GM21423 (cell line): ENCODE measurements at regions not wholly inside any gene's neighbourhood (a gene's known extent, or its start where the extent isn't known, plus 50 kb on each side); places are given as distances from the start of the nearest gene placed in this dataset.
"Not testable (repeated sequence)": the region's sequence is repeated elsewhere in the genome, so short reads cannot be mapped to it uniquely, and the experiment has no call there.

Source experiments
- ATAC-seq: cut with Tn5 transposase; IDR thresholded peaks from one replicate; pipeline ENCODE4 v1.9.1; 2021; ENCODE audit warnings: mild to moderate bottlenecking, moderate library complexity; ENCODE audit not compliant: unreplicated experiment

DNA sequence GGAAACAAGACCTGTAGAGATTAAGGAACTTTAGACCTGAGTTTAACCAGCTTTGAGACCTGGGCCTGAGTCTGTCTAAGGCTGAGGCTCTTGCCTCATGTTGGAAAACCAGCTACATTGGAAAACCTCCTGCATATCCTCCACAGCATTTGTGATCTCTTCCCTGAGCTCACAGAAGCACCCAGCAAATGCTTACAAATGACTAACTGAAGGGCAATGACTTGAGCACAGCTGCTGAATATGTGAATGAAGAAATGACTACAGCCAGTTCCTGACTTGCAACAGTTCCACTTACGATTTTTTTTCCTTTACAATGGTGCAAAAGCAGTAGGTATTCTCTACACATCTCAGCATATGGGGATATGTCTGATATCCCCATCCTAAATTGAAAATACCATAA, 112.4 kb upstream of the RREB1 start:
- no peak for ATAC-seq

DNA sequence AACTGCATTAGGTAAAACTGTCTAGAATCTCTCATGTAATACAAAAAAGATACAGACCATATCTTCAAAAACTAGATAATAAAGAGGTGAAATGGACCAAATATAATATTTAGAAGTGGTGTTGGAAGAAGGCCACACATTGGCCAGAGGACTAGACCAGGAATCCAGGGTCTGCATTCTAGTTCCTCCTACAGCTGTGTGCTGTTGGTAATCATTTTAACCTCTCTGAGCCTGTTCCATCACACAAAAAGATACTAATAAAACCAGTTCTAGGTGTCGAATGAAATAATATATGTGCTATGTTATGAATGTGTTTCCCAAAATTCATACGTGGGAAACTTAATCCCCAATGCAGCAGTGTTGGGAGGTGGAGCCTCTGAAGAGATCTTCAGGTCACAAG, 111.6 kb upstream of the RREB1 start:
- ATAC-seq: no peak

DNA sequence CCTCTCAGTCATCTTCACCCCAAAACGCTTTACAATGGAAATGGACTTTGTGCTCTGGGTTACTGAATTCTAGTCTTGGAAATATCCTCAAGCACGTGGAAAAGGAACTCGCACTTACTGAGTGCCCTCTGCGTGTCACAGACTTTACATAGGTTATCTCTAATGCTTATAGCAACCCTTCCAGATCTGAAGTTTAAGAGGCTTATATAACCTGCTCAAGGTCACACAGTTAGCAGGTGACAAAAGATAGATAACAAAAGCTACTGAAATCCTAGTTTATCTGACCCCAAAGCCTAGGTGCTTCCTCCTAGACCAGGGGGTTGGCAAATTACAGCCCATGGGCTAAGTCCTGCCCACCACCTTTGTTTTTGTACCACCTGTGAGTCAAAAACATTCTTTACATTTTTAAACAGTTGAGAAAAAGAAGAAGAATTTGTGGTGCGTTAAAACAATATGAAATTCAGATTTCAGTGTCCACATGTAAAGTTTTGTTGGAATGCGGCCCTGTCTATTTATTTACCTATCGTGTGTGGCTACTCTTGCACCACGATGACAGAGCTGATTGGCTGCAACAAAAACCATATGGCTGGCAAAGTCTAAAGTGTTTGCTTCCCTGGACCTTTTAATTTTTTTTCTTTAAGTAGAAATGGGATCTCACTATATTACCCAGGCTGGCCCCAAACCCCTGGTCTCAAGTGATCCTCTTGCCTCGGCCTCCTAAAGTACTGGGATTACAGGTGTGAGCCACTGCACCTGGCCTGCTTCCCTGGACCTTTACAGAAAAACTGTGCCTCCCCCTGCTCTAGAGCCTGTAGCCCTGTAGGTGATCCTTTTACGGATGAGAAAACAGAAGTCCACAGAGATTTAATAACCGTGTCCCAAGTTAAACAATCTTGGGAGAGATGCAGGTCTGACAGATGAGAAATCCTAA, 110.2 kb upstream of the RREB1 start:
- no peak for ATAC-seq

GRCh38 chr6:6998194-6998569, 109.6 kb upstream of the RREB1 start:
- no peak for ATAC-seq

GRCh38 chr6:7000825-7001777, 106.7 kb upstream of the RREB1 start:
- no peak for ATAC-seq

GRCh38 chr6:7003041-7003440, 104.7 kb upstream of the RREB1 start:
- no peak for ATAC-seq

DNA sequence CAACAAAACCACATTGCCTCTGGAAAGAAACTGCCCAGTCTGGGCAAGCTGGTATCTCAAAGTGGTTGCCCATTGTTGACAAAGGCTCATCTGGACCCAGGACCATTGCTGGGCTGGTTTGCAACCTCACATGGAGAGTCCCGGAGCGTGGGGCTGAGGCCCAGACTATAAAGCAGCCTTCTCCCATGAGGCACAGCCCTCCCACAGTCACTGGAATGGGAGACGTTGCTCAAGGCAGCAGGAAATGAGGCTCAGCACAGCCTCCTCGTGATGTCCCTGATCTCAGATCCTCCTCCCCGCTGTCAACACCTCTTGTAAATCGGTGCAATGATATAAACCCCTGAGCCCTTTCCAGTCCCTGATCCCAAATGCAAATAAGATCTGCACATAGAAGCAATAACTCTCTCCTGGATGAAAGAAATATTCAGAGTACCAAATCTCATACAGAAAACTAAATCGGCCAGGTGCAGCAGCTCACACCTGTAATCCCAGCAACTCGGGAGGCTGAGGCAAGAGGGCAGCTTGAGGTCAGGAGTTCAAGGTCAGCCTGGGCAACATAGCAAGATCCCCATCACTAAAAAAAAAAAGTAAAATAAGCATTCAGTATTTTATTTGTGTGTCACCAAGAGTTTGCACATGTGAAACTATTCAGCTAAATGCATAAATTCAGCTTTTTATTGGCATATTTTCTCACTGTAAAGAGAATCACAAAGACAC, 103.0 kb upstream of the RREB1 start:
- ATAC-seq: no peak

DNA sequence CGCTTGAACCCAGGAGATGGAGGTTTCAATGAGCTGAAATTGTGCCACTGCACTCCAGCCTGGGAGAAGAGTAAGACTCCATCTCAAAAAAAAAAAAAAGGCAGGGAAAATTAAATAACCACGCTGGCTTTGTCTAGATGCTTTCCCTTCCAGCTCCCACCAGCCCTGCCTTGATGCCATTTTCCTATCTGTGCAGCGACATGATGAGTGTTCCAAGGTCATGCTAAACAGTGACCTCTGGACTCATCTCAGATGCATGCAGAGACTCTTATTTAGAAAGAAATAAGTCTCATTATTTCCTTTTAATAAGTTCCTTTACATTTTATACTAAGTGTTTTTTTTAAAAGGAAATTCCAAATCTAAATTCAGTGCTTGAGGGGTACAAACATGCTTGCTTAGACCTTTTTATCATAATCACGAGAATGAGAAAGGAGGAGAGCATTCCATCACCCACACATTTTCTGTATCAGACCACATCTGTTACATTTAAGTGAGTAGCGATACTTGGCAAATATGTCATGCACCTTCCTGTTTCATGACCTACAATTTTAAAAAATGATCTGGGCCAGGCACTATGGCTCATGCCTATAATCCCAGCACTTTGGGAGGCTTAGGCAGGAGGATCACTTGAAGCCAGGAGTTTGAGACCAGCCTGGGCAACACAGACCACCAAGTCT, 101.1 kb upstream of the RREB1 start:
- no peak for ATAC-seq

DNA sequence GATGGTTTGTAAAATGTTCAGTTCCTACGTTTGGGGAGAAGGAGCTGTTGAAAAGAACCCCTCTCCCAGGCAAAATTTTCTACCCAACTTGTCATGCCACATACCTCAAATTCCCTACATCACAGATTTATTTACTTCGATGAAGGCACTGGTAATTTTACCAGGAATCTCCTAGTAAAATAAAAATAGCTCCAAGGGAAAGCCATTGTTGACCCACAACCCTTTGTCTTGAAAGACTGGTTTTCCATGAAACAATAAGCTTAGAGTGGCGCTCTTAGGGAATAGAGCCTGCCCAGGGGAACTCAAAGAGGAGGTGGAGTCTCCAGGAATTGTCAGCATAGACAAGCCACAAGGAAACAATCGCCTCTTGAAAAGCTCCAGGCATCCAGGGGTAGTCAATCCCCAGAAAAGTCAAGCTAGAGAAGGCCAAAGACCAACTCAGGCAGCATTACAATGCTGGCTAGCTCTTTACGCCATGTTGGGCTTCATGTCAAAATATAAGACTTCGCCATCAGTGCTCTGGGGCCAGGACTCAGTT, 99.2 kb upstream of the RREB1 start:
- ATAC-seq: no peak

DNA sequence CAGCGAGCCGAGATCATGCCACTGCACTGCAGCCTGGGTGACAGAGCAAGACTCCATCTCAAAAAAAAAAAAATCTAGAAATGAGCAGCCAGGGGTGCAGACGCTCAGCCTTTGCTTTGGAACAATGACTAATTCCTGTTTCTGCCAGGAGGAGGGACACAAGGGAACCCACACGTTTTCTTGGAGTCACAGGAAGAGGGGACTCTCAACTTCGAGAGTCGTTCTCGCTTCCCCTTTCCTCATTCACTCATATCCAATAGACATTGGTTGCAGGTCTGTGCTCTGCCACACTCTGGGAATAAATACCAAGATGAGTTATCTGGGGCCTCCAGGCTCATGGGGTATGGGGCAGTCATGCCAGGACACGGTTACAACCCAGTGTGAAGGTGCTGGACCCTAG, 91.5 kb upstream of the RREB1 start:
- no peak for ATAC-seq

GRCh38 chr6:7021301-7021700, 86.5 kb upstream of the RREB1 start:
- no peak for ATAC-seq

- no peak for ATAC-seq
These were observed 81.9 kb upstream of the RREB1 start for GRCh38 chr6:7025861-7026260.

DNA sequence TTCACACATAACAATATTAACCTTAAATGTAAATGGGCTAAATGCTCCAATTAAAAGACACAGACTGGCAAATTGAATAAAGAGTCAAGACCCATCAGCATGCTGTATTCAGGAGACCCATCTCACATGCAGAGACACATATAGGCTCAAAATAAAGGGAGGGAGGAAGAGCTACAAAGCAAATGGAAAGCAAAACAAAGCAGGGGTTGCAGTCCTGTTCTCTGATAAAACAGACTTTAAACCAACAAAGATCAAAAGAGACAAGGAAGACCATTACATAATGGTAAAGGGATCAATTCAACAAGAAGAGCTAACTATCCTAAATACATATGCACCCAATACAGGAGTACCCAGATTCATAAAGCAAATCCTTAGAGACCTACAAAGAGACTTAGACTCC, 78.8 kb upstream of the RREB1 start:
- ATAC-seq: not testable (repeated sequence)

DNA sequence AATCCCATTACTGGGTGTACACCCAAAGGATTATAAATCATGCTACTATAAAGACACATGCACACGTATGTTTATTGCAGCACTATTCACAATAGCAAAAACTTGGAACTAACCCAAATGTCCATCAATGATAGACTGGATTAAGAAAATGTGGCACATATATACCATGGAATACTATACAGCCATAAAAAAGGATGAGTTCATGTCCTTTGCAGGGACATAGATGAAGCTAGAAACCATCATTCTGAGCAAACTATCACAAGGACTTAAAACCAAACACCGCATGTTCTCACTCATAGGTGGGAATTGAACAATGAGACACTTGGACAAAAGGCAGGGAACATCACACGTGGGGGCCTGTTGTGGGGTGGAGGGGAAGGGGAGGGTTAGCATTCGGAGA, 76.8 kb upstream of the RREB1 start:
- not testable (repeated sequence) for ATAC-seq

DNA sequence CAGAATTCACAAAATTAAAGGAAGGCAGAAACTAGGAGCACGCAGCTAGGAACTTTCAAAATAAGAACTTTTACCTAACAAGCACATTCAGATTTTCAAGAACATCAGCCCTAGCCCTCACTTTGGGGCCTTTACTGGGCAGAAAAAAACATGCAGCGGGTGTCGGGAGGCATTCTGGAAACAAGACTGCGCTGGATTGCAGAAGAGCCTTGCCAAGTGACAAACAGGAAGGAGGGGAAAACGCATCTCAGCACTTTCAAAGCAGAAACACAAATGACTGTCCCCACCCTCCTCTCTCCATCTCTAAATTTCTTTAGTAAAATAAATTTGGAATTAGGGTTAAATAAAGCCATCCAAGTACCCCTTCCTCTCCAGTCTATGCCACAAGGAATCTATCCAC, 74.6 kb upstream of the RREB1 start:
- no peak for ATAC-seq

GRCh38 chr6:7034055-7034454, 73.7 kb upstream of the RREB1 start:
- no peak for ATAC-seq

- no peak for ATAC-seq
These were observed 71.9 kb upstream of the RREB1 start for GRCh38 chr6:7035837-7036249.

DNA sequence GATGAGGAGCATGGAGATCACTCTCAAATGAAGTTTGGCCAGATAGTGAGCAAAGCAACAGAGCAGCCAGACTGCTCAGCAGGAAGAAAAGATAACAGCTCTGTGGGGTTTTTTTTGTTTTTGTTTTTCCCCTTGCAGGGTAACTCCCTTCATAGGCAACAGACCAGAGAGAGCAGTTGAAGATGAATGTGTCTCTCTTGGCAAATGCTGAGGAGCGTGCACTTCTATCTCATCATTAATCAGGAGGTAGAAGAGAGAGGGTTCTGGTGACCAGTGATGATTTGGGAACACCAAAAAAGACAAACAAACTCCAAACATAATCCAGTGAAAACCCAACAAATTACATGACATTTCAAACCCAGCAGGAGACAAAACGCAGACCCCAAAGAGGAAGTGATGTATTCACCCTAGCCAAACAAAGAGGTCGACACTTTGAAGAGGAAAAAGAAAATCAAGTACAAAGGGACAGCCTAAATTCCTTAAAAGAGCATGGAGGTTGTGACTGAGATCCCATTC, 66.2 kb upstream of the RREB1 start:
- ATAC-seq: no peak

- ATAC-seq: no peak
These were observed 65.6 kb upstream of the RREB1 start for GRCh38 chr6:7042056-7042653.
